Inflammatory macrophage (primary cell): ENCODE measurements at regions not wholly inside any gene's neighbourhood (a gene's known extent, or its start where the extent isn't known, plus 50 kb on each side); places are given as distances from the start of the nearest gene placed in this dataset.

Source experiments
- DNase-seq, 2 donors: peaks; one replicate each; pipeline ENCODE4 v3.0.0-alpha.2; 2020 to 2022

DNA sequence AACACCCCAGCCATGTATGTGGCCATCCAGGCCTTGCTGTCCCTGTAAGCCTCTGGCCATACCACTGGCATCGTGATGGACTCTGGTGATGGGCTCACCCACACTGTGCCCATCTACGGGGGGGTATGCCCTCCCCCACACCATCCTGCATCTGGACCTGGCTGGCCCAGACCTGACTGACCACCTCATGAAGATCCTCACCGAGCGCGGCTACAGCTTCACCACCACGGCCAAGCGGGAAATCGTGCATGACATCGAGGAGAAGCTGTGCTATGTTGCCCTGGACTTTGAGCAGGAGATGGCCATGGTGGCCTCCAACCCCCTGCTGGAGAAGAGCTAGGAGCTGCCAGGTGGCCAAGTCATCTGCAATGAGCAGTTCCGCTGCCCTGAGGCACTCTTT lies 80.4 kb upstream of the ZCCHC2 start:
- DNase-seq, result no peak

DNA sequence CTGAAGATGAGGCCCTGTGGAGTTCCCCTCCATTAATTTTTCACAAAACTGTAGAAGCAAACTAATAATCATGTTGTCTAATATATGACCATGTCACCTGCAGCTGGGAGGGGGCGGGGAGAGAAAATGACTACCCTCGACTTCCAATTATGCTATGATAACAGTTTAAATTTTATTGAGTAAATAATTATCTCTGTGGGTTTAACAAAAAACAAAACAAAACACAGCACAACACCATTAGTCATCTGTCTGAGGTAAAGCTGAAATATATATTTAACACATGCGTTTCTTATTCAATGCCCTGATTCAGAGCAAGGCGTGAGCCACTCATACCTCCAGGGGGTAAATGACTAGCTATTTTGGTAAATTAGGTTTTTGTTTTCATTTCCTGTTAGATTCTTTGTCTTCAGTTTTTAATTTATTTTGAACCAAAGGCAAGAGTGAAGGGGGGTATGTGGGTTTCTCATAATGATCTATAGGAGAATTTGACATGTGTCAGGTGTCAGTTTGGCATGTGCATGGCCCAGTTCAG lies 77.4 kb upstream of the ZCCHC2 start:
- no peak for DNase-seq

DNA sequence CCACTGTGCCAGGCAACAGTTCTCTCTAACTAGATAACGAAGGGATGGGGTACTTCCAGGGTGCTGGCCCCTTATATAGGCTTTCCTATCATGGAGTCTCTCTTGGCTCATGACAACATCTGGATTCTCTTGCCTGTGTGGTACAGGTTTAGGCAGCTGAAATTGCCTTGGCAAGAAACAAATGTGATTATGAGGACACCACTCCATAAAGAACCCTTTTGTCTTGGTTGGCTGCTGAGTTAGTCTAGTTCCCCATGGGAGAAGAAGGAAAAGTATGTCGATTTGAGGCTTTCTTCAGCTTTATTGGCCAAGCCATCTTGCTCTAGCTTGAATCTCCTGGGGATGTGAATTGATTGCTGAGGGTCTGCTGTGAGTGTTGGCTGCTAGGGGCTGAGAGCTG lies 76.3 kb upstream of the ZCCHC2 start:
- DNase-seq, result no peak

DNA sequence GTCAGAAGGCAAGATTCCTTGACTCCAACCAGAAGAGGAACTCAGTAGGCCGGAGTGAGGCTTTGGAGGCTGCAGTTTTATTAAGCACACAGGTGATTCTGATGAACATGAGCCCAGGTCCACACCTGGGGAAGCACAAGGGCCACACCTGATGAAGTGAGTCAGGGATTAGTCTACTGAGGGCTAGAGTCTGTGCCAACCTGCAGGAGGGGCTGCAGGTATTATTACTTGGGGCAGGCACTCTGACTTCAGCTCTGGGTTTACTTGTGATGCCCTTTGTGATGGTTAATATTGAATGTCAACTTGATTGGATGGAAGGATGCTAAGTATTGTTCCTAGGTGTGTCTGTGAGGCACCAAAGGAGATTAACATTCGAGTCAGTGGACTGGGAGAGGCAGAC lies 75.2 kb upstream of the ZCCHC2 start:
- DNase-seq, result no peak

GRCh38 chr18:62448426-62448825 lies 74.4 kb upstream of the ZCCHC2 start:
- no peak for DNase-seq

- DNase-seq, result no peak
Observed at GRCh38 chr18:62449490-62450104, 73.2 kb upstream of the ZCCHC2 start.

DNA sequence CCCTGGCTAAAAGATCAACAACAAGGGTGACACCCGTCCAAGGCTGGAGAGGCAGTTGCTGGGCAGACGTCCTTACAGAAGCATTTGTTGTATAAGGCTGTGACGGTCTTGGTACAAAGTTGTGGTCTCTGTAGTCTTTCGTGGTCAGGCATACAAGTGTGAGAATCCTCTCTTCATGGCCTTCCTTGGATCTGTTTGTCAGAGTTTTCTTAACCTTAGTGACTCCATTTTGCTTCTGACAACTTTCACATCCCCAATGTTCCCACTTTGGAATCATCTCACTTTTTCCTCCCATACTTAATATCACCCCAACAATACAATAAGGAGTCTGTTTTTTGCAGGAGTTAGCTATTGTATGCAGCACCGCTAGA lies 72.7 kb upstream of the ZCCHC2 start:
- DNase-seq, result no peak

DNA sequence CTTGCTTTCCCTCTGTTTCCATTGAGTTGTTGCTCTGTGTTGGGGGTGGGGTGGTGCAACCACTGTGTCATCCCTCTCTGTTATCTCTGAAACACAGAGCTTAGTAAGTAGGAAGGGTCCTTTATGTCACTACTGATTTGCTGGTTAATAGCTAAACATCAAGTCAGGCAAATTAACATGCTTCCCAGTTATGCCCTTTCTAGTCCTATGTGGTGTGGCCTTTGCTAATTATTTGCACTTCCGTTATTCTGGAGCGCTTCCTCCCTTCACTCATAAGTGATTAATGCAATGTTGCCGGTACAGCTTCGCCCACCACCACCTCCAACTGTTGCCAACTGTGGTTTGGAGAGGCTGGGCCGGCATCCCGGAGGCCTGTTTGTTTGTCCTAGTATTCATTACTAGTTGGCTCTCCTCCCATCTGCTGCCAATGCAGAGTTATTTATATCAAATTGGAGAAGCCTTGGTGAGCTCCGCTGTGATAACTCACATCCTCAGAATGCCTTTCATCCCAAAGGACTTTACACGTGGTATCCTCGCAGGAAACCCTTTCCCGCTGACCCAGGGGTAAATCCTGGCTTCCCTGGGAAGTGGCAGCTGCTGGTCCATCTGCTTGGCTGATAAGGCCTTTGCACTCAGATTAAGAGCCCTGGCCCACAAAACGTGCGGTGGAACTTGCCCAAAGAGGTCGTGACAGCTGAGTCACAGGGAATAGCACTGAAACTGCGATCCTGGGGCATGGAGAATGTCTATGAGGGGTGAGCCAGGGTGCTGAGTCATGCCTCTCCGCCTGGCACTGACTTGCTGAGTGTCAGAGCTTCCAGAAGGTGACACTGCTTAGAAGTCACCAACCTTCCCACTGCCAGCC lies 72.0 kb upstream of the ZCCHC2 start:
- DNase-seq, result peak; percentile 94 to 97

DNA sequence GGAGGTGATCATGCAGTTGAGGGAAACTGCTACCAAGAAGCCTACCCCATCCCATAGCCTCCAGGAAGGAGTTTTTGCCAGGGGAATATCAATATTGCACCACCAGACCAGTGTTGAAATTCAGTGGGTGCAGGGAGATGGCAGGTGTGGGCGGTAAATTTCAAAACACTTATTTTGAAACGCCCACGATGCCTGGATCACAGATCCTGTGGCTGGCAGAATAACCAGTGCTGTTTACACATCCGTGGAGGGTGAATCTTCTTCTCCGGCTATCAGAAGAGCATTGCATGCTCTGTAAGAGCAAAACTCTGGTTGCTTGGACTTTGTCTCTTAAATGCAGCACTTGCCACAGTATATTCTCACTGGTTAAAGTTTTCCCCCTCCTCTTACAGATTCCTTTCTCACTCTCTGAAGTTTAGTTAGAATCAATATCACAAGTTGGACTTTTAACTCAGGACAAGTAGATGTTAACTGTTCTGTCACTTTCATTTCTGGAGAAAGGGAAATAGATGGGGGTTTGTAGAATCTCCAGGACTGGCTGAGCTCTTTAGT lies 70.5 kb upstream of the ZCCHC2 start:
- DNase-seq, result peak; percentile 92 to 97

GRCh38 chr18:62453864-62454263 lies 69.0 kb upstream of the ZCCHC2 start:
- peak; percentile 40 to 47 for DNase-seq

GRCh38 chr18:62454527-62454926 lies 68.3 kb upstream of the ZCCHC2 start:
- no peak for DNase-seq

GRCh38 chr18:62455222-62455621 lies 67.6 kb upstream of the ZCCHC2 start:
- no peak for DNase-seq

GRCh38 chr18:62457877-62458276 lies 64.9 kb upstream of the ZCCHC2 start:
- DNase-seq, result no peak

DNA sequence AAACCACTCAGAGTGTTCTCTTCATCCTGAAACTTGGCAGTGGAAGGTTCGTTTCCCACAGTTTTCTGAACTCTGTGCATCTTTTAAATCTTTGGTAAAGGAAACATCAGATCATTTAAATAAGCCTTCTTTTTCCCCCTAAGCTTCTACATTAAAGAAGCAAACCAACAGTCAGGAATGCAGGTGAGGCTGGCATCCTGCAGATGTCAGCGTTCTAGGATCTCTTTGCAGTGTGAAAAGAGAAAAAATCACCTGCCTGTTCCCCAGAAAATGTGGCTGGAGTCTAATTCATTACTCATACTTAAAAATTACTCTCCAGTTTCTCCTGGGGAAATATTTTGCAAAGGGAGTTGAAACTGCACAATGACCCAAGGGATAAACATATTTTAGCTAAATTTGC lies 64.5 kb upstream of the ZCCHC2 start:
- no peak for DNase-seq

- no peak for DNase-seq
Observed at GRCh38 chr18:62458868-62459716, 63.7 kb upstream of the ZCCHC2 start.

DNA sequence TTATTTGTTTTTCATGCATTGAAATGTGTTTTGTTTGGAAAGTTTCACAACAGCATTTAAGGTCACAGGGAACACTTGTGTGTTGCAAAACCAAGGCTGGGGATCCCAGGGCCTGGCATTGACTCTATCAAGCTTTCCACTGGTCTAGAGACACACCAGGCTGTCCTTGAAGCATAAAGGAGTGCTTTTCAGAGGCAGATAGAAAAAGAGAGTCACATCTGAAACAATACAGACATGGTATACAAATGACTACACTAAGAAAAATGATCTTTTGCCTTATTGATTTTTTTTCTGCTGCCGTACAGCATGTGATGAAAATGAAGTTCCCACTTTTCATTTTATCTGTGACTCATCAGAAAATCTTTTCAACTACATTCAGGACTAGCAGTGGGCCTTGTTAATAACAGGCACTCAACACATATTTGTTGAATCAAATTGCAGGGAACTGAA lies 61.9 kb upstream of the ZCCHC2 start:
- DNase-seq, result peak; percentile 76 to 79

DNA sequence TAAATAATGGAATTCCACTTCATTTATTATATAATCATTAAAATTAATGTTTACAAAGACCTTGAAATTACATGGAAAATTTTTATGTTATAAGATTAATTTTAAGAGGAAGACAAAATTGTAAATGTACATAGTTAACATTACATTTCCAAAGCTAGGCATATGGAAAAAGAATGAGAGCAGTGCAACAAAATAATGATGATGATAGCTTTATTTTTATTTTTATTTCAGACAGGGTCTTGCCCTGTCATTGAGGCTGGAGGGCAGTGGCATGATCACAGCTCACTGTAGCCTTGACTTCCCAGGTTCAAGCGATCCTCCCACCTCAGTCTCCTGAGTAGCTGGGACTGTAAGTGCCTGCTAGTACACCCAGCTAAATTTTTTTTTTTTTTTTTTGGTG lies 61.2 kb upstream of the ZCCHC2 start:
- no peak for DNase-seq

- DNase-seq, result peak; percentile 63 to 78
Observed at GRCh38 chr18:62464266-62464665, 58.6 kb upstream of the ZCCHC2 start.

- peak; percentile 34 to 85 for DNase-seq
Observed at GRCh38 chr18:62469131-62469530, 53.7 kb upstream of the ZCCHC2 start.
